Endothelial cell of umbilical vein (primary cell): ENCODE measurements at regions not wholly inside any gene's neighbourhood (a gene's known extent, or its start where the extent isn't known, plus 50 kb on each side); places are given as distances from the start of the nearest gene placed in this dataset.

Experiments used
- BruUV-seq: library from RNA; stranded (reverse); fragments of 400-500 nt; replicated peaks from 2 replicates; lab custom pipeline; 2021; lab: Mats Ljungman, UMichigan
- CTCF ChIA-PET: fragments of 300-600, 350-600 bp; sonication (Branson Sonifier 250); formaldehyde crosslinking; loops from one replicate; lab custom pipeline; 2021; ENCODE audit warnings: antibody characterized with exemption, inconsistent platforms; lab: Charles Lee
- POLR2A ChIA-PET: fragments of 300-600, 350-600 bp; sonication (Branson Sonifier 250); formaldehyde crosslinking; loops from one replicate; lab custom pipeline; 2021; ENCODE audit warnings: antibody characterized with exemption, inconsistent platforms; lab: Charles Lee
- DNase-seq: peaks from one replicate; pipeline ENCODE4 v3.0.0-alpha.2; 2011; ENCODE audit warnings: low read depth, low spot score
- FAIRE-seq: peaks from 2 replicates; lab custom pipeline; 2011; peaks lifted over from hg19 to GRCh38; lab: Jason Lieb, UNC
- H2AFZ ChIP-seq: 2 replicates; pipeline ENCODE4 v1.6.0; 2012; ENCODE audit warnings: low read depth, low read length, control low read depth, inconsistent platforms
- H3K27ac ChIP-seq: 2 replicates; pipeline ENCODE4 v1.5.1; 2011; ENCODE audit warnings: low read depth, mild to moderate bottlenecking, control low read depth, low read length, moderate library complexity; ENCODE audit not compliant: insufficient read depth
- H3K27me3 ChIP-seq, 2 experiments: 2 replicates each; pipeline versions ENCODE4 v1.6.0 to v1.6.1; 2011; ENCODE audit warnings: low read length in 2 of 2, mixed read lengths in 1 of 2; ENCODE audit not compliant: control insufficient read depth in 2 of 2, insufficient read depth in 2 of 2
- H3K36me3 ChIP-seq, 2 experiments: 2 replicates in 1 of 2; 3 replicates in 1 of 2; pipeline ENCODE4 v1.5.1; 2011; ENCODE audit warnings: low read length in 2 of 2, mild to moderate bottlenecking in 1 of 2, moderate library complexity in 1 of 2; ENCODE audit not compliant: control insufficient read depth in 2 of 2, insufficient read depth in 2 of 2; ENCODE audit errors: extremely low read depth in 1 of 2
- H3K4me1 ChIP-seq: 3 replicates; pipeline ENCODE4 v1.5.1; 2011; ENCODE audit warnings: mild to moderate bottlenecking, low read length; ENCODE audit not compliant: control insufficient read depth, insufficient read depth; ENCODE audit errors: extremely low read depth
- H3K4me2 ChIP-seq: 2 replicates; pipeline ENCODE4 v1.6.1; 2011; ENCODE audit warnings: low read length, control low read depth, mixed read lengths; ENCODE audit not compliant: insufficient read depth
- H3K4me3 ChIP-seq, 3 experiments: fragments of 200-600 bp in 1 of 3; sonication (generic), shearing (Covaris generic) in 1 of 3; replicated peaks in 1 of 3; 2 replicates each; pipeline ENCODE4 v1.5.1; 2011 to 2016; ENCODE audit warnings: control low read depth in 3 of 3, low read length in 3 of 3, mild to moderate bottlenecking in 2 of 3, inconsistent platforms in 1 of 3, low read depth in 1 of 3, moderate library complexity in 1 of 3; ENCODE audit not compliant: insufficient read depth in 1 of 3
- H3K79me2 ChIP-seq: 2 replicates; pipeline ENCODE4 v1.6.0; 2012; ENCODE audit warnings: low read length, inconsistent platforms; ENCODE audit not compliant: control insufficient read depth, insufficient read depth
- H3K9ac ChIP-seq: replicated peaks from 2 replicates; pipeline ENCODE3; 2011; ENCODE audit warnings: low read length, control low read depth; ENCODE audit not compliant: insufficient read depth; ENCODE audit errors: extremely low read depth
- H3K9me1 ChIP-seq: replicated peaks from 3 replicates; pipeline ENCODE4 v1.6.0; 2011; ENCODE audit warnings: mild to moderate bottlenecking, low read length; ENCODE audit not compliant: control insufficient read depth, insufficient read depth; ENCODE audit errors: extremely low read depth
- H3K9me3 ChIP-seq: replicated peaks from 2 replicates; pipeline ENCODE4 v1.5.1; 2012; ENCODE audit warnings: low read length, inconsistent platforms; ENCODE audit not compliant: control insufficient read depth, insufficient read depth
- H4K20me1 ChIP-seq: replicated peaks from 2 replicates; pipeline ENCODE3; 2011; ENCODE audit warnings: mild to moderate bottlenecking, low read length; ENCODE audit not compliant: control insufficient read depth, insufficient read depth; ENCODE audit errors: extremely low read depth
- CTCF ChIP-seq, 2 donors: IDR thresholded peaks; 1 replicate in 1 of 2; 2 replicates in 1 of 2; pipeline ENCODE4 v1.5.1; 2011; ENCODE audit warnings: low read length in 2 of 2, mild to moderate bottlenecking in 2 of 2, moderate library complexity in 2 of 2, control low read depth in 1 of 2, inconsistent platforms in 1 of 2, low read depth in 1 of 2; ENCODE audit not compliant: insufficient read depth in 1 of 2; ENCODE audit errors: extremely low read depth in 1 of 2
- EZH2 ChIP-seq: IDR thresholded peaks from 2 replicates; pipeline ENCODE4 v1.6.1; 2012; ENCODE audit warnings: borderline replicate concordance, low read depth, mild to moderate bottlenecking, moderate library complexity, low read length, inconsistent platforms; ENCODE audit not compliant: severe bottlenecking
- FOS ChIP-seq: IDR thresholded peaks from 2 replicates; pipeline ENCODE4 v1.6.1; 2011; ENCODE audit warnings: mild to moderate bottlenecking, low read length, moderate library complexity, borderline replicate concordance; ENCODE audit not compliant: insufficient read depth
- GATA2 ChIP-seq: IDR thresholded peaks from 2 replicates; pipeline ENCODE4 v1.7.0; 2011; ENCODE audit warnings: low read depth, mild to moderate bottlenecking, moderate library complexity, mixed read lengths, low read length; ENCODE audit not compliant: insufficient read length, insufficient read depth
- MYC ChIP-seq: IDR thresholded peaks from one replicate; pipeline ENCODE4 v1.6.1; 2011; ENCODE audit warnings: mild to moderate bottlenecking, low read depth, low read length
- POLR2A ChIP-seq: IDR thresholded peaks from 2 replicates; pipeline ENCODE4 v1.6.1; 2012; ENCODE audit warnings: low read depth, mild to moderate bottlenecking, control low read depth, low read length
- POLR2AphosphoS5 ChIP-seq: IDR thresholded peaks from 2 replicates; pipeline ENCODE4 v1.6.1; 2012; ENCODE audit warnings: low read depth, mild to moderate bottlenecking, control low read depth, low read length, moderate library complexity; ENCODE audit not compliant: insufficient read depth
- dilution Hi-C: fragments of 300-500 bp; cut with MboI; formaldehyde crosslinking; loops from one replicate; pipeline ENCODE4 v1.15.0; 2019; ENCODE audit warnings: low sequenced_read_pairs; ENCODE audit not compliant: extremely low pct_ligation_motif_present
- intact Hi-C: fragments of 100-400 bp; cut with micrococcal nuclease; formaldehyde crosslinking; loops from one replicate; pipeline ENCODE4 v1.10.0; 2022

- Histone ChIP-seq H3K4me2 (no peak overlapping the region), H3K9ac (no peak overlapping the region), H2AFZ (no peak overlapping the region), H4K20me1 (no peaks in the 10 kb centered on the region), H3K27ac (no peak overlapping the region), H3K79me2 (no peaks in the 10 kb centered on the region), H3K9me1 (no peaks in the 10 kb centered on the region), H3K36me3 (no peaks in the 10 kb centered on the region), H3K4me3 (no peak overlapping the region), H3K4me1 (no peaks in the 10 kb centered on the region), H3K9me3 (no peaks in the 10 kb centered on the region), H3K27me3 (peaks cover 0 to 7% of the 10 kb centered on the region in 2 experiments)
- ChIA-PET CTCF (interaction anchor here (0.8 kb wide), 1 partner anchor 21 kb away, joined by 3 read pairs; no protein-coding TSS in a partner anchor), POLR2A (no interaction called here)
- intact Hi-C loops: no loop called here
- dilution Hi-C loops: no loop called here
- no peak for TF ChIP-seq MYC
- TF ChIP-seq POLR2A: no peak
- no peak for TF ChIP-seq POLR2AphosphoS5
- TF ChIP-seq EZH2: no peak
- no peak for TF ChIP-seq FOS
- TF ChIP-seq CTCF (IDR thresholded peaks at IDR 0.05; ENCODE audit: extremely low read depth in 1 of 2, insufficient read depth in 1 of 2, low read depth in 1 of 2, low read length in 2 of 2): no peak
- no peak for TF ChIP-seq GATA2
- FAIRE-seq (no peak), DNase-seq (no peak)
- no TSS peak for BruUV-seq
These were observed 244.7 kb downstream of the PTPRU start for GRCh38 chr1:29481031-29481430.
